SK-MEL-5 (cell line): ENCODE measurements at regions not wholly inside any gene's neighbourhood (a gene's known extent, or its start where the extent isn't known, plus 50 kb on each side); places are given as distances from the start of the nearest gene placed in this dataset.

Experiments used
- DNase-seq: peaks from one replicate; pipeline ENCODE4 v3.0.0-alpha.2; 2016; ENCODE audit warnings: low read depth, low spot score
- in situ Hi-C: cut with HindIII; loops from 2 replicates; pipeline ENCODE4 v1.10.0; 2016; ENCODE audit warnings: low sequenced_read_pairs, high pct_unique_total_duplicates, low pct_unique_long_range_greater_than_20kb

GRCh38 chr7:124403587-124403986 is 362.0 kb downstream of the GPR37 start:
- DNase-seq = no peak
- in situ Hi-C loops = no loop called here

- in situ Hi-C loops = no loop called here
- no peak for DNase-seq
These were observed 362.5 kb downstream of the GPR37 start for GRCh38 chr7:124403112-124403511.

GRCh38 chr7:124399941-124400340 is 365.7 kb downstream of the GPR37 start:
- in situ Hi-C loops = no loop called here
- no peak for DNase-seq

- in situ Hi-C loops = no loop called here
- DNase-seq = no peak
These were observed 366.2 kb upstream of the TMEM229A start for GRCh38 chr7:124398937-124399552.

- in situ Hi-C loops = no loop called here
- DNase-seq = no peak
These were observed 364.3 kb upstream of the TMEM229A start for GRCh38 chr7:124397134-124397533.

- in situ Hi-C loops = no loop called here
- peak; percentile 29 for DNase-seq
These were observed 357.4 kb upstream of the TMEM229A start for GRCh38 chr7:124390301-124390700.

GRCh38 chr7:124388751-124389150 is 355.9 kb upstream of the TMEM229A start:
- no peak for DNase-seq
- in situ Hi-C loops = no loop called here

GRCh38 chr7:124387056-124387455 is 354.2 kb upstream of the TMEM229A start:
- in situ Hi-C loops = no loop called here

GRCh38 chr7:124379296-124379695 is 346.4 kb upstream of the TMEM229A start:
- in situ Hi-C loops = no loop called here
- DNase-seq = no peak

More at GRCh38 chr7:124387056-124387455, 354.2 kb upstream of the TMEM229A start:
- DNase-seq = no peak

GRCh38 chr7:124376111-124376510 is 343.2 kb upstream of the TMEM229A start:
- DNase-seq = no peak
- in situ Hi-C loops = no loop called here

GRCh38 chr7:124375391-124375790 is 342.5 kb upstream of the TMEM229A start:
- DNase-seq = no peak
- in situ Hi-C loops = no loop called here

GRCh38 chr7:124369310-124369709 is 336.4 kb upstream of the TMEM229A start:
- in situ Hi-C loops = no loop called here
- no peak for DNase-seq

GRCh38 chr7:124366118-124366517 is 333.3 kb upstream of the TMEM229A start:
- DNase-seq = no peak
- in situ Hi-C loops = no loop called here

- DNase-seq = no peak
- in situ Hi-C loops = no loop called here
These were observed 331.4 kb upstream of the TMEM229A start for GRCh38 chr7:124364283-124364682.

- in situ Hi-C loops = no loop called here
- DNase-seq = no peak
These were observed 321.3 kb upstream of the TMEM229A start for GRCh38 chr7:124354201-124354600.

GRCh38 chr7:124351950-124352349 is 319.1 kb upstream of the TMEM229A start:
- no peak for DNase-seq
- in situ Hi-C loops = no loop called here

- in situ Hi-C loops = no loop called here
- DNase-seq = no peak
These were observed 316.6 kb upstream of the TMEM229A start for GRCh38 chr7:124349443-124349842.

GRCh38 chr7:124338861-124339260 is 306.0 kb upstream of the TMEM229A start:
- DNase-seq = no peak
- in situ Hi-C loops = no loop called here

- no peak for DNase-seq
- in situ Hi-C loops = no loop called here
These were observed 298.0 kb upstream of the TMEM229A start for GRCh38 chr7:124330731-124331407.
